Spleen (tissue), 11 donors: ENCODE measurements at regions not wholly inside any gene's neighbourhood (a gene's known extent, or its start where the extent isn't known, plus 50 kb on each side); places are given as distances from the start of the nearest gene placed in this dataset.

ENCODE experiments used
- DNase-seq: peaks from one replicate; pipeline ENCODE4 v3.0.0-alpha.2; 2020
- H3K27ac ChIP-seq, 8 donors: fragments of 200-600 bp; sonication (generic) in 7 of 8; 1 replicate in 4 of 8; 2 replicates in 4 of 8; pipeline versions ENCODE4 v1.5.0 to v1.8.0; 2016 to 2021; ENCODE audit warnings: inconsistent platforms in 4 of 8, mild to moderate bottlenecking in 4 of 8, moderate library complexity in 1 of 8
- H3K27me3 ChIP-seq, 7 donors: fragments of 200-600 bp; sonication (generic) in 6 of 7; replicated peaks in 1 of 7; 1 replicate in 4 of 7; 2 replicates in 3 of 7; pipeline versions ENCODE4 v1.5.0 to v1.8.0; 2016 to 2021; ENCODE audit warnings: inconsistent platforms in 3 of 7, mild to moderate bottlenecking in 1 of 7
- H3K36me3 ChIP-seq, 6 donors: fragments of 200-600 bp; sonication (generic) in 5 of 6; 1 replicate in 4 of 6; 2 replicates in 2 of 6; pipeline versions ENCODE4 v1.5.0 to v1.8.0; 2016 to 2021; ENCODE audit warnings: inconsistent platforms in 2 of 6
- H3K4me1 ChIP-seq, 6 donors: fragments of 200-600 bp; sonication (generic) in 5 of 6; 1 replicate in 3 of 6; 2 replicates in 3 of 6; pipeline versions ENCODE4 v1.5.0 to v1.8.0; 2016 to 2021; ENCODE audit warnings: inconsistent platforms in 3 of 6
- H3K4me3 ChIP-seq, 8 donors: fragments of 200-600 bp; sonication (generic) in 7 of 8; 1 replicate in 4 of 8; 2 replicates in 4 of 8; pipeline versions ENCODE4 v1.5.0 to v1.8.0; 2016 to 2021; ENCODE audit warnings: inconsistent platforms in 4 of 8, mild to moderate bottlenecking in 4 of 8, moderate library complexity in 2 of 8
- H3K9me3 ChIP-seq, 8 donors: fragments of 200-600 bp; sonication (generic) in 7 of 8; 1 replicate in 4 of 8; 2 replicates in 4 of 8; pipeline versions ENCODE4 v1.5.0 to v1.8.0; 2016 to 2021; ENCODE audit warnings: inconsistent platforms in 4 of 8
- POLR2A ChIP-seq, 3 donors: fragments of 450-650 bp; IDR thresholded peaks; one replicate each; pipeline ENCODE4 v1.5.1; 2017; ENCODE audit warnings: antibody characterized with exemption in 3 of 3, mild to moderate bottlenecking in 1 of 3
- POLR2AphosphoS5 ChIP-seq, 3 donors: sonication (generic); formaldehyde crosslinking; IDR thresholded peaks; one replicate each; pipeline ENCODE4 v1.5.1; 2017; ENCODE audit warnings: antibody characterized with exemption in 3 of 3
- WGBS, 5 donors: extraction: QIAGEN DNeasy Blood & Tissue Kit in 3 of 5; methylation state at CpG; one replicate each; pipeline versions ENCODE4 v1.1.5 to v1.1.7; 2013 to 2018; 5-methylcytosine and 5-hydroxymethylcytosine counted together
- intact Hi-C: fragments of 100-400 bp; cut with DNase I; formaldehyde crosslinking; loops from one replicate; pipeline ENCODE4 v1.15.0; 2023; ENCODE audit warnings: low total_unique reads
- TF ChIP-seq, protein P1 (sequence below), 11 experiments: fragments of 200-600 bp in 7 of 11; fragments of 450-650 bp in 4 of 11; sonication (generic) in 4 of 11; IDR thresholded peaks in 8 of 11; conservative IDR thresholded peaks in 3 of 11; 1 replicate in 7 of 11; 2 replicates in 4 of 11; pipeline versions ENCODE4 v1.4.0 to v1.8.0; 2016 to 2021; ENCODE audit warnings: antibody characterized with exemption in 11 of 11, inconsistent platforms in 4 of 11, mild to moderate bottlenecking in 1 of 11
- donor health status: healthy with polysubstance abuse.
- donor health status: DM: no; HTN: no; CAD: no; lungs with moderate emphysema.
- donor health status: DM: no; HTN: no; CAD: no.
- donor health status: Bipolar disorder and iron deficiency.
- donor health status: healthy.
- donor health status: DM: no; HTN: no; CAD: no.
- donor health status: DM: yes; HTN: yes; CAD: no.

DNA sequence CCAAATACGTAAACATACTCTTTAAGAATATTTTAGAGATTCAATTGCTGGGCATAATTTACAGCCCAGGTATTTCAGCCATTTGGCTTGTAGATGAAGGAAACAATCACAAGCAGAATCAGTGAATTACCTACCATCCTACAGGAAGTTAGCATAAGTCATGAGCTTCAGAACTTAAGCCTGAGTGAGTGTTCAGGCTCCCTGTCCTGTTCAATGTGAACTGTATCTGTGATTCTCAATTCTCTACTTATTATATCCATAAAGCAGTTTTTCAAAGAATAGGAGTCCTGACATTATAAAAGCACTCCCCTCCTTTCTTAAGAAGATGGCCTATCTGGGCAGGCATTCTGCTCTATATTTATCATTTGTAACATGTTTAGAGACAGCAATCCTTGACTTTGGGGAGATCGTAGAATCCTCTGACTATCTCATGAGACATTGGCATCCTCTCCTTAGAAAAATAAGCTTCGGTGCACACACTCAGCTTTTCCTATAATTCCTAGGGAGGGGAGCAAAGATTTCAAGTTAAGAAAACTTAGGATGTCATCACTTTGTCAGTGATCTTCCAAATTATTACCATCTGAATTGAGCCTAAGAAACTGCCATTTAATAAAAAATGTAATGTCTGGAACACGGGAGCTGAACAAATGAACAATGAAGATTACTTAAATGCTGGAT lies 645.2 kb upstream of the IGFBP3 start:
- WGBS, 5 donors = 86 to 90% (median 89%) methylated on average over 4 of the region's 4 CpGs
- no peak overlapping the region for H3K4me3 ChIP-seq
- intact Hi-C loops = no loop called here
- H3K9me3 ChIP-seq = peaks cover 0 to 35% (median 9%) of the 10 kb centered on the region in 8 donors
- TF ChIP-seq POLR2AphosphoS5 (IDR thresholded peaks at IDR 0.05) (no peak), POLR2A (IDR thresholded peaks at IDR 0.05) (no peak)
- TF ChIP-seq, protein P1, sequence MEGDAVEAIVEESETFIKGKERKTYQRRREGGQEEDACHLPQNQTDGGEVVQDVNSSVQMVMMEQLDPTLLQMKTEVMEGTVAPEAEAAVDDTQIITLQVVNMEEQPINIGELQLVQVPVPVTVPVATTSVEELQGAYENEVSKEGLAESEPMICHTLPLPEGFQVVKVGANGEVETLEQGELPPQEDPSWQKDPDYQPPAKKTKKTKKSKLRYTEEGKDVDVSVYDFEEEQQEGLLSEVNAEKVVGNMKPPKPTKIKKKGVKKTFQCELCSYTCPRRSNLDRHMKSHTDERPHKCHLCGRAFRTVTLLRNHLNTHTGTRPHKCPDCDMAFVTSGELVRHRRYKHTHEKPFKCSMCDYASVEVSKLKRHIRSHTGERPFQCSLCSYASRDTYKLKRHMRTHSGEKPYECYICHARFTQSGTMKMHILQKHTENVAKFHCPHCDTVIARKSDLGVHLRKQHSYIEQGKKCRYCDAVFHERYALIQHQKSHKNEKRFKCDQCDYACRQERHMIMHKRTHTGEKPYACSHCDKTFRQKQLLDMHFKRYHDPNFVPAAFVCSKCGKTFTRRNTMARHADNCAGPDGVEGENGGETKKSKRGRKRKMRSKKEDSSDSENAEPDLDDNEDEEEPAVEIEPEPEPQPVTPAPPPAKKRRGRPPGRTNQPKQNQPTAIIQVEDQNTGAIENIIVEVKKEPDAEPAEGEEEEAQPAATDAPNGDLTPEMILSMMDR (IDR thresholded peaks at IDR 0.05 in 8 of 11, conservative IDR thresholded peaks at IDR 0.05 in 3 of 11) = no peak
- no peak for DNase-seq
- peaks cover 0 to 8% (median 5%) of the 10 kb centered on the region in 6 donors for H3K4me1 ChIP-seq
- no peaks in the 10 kb centered on the region for H3K27me3 ChIP-seq
- H3K36me3 ChIP-seq = no peaks in the 10 kb centered on the region
- H3K27ac ChIP-seq = no peak overlapping the region

DNA sequence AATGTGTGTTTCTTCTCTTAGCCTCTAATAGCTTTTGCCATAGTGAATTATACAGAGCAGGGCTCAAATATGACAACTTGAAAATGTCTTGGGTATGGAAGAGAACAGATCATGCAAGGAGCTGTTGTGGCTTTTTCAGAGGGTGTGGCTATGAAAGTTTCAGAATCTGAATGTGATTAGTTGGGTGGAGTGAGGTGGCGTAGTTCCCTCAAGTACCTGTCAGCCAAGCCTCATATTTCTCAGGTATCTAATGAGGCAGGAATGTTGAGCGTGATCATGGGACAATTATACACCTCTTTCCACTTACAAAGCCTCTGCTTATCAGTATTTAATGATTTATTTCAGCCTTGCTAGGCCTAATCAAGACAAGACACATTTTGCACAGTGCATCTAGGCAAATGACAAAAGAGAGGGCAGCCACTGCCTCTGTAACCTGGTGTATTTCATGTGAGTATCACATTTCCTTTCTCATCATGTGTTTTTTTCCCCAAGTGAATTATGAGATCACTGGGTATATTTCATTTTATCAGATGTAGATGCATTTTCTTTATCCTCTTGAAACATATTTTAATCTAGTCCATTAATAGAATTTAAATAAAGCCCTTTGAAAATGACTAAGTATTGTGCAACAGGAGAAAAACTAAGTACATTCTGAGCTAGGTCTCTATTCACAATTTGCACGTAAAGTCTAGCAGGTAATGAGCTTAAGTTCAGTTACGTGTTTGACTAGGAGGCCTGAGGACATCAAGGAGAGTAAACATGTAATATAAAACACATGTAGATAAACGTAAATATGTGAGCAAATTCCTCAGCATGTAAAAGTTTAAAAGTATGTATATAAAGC lies 644.4 kb upstream of the IGFBP3 start:
- no peak for DNase-seq
- 87 to 94% (median 88%) methylated on average over 5 of the region's 5 CpGs for WGBS, 5 donors
- Histone ChIP-seq H3K4me3 (no peak overlapping the region), H3K9me3 (peaks cover 0 to 42% (median 15%) of the 10 kb centered on the region in 8 donors), H3K36me3 (no peaks in the 10 kb centered on the region), H3K27ac (no peak overlapping the region), H3K27me3 (no peaks in the 10 kb centered on the region), H3K4me1 (peaks cover 0 to 8% (median 5%) of the 10 kb centered on the region in 6 donors)
- no peak for TF ChIP-seq POLR2AphosphoS5 (IDR thresholded peaks at IDR 0.05)
- TF ChIP-seq POLR2A (IDR thresholded peaks at IDR 0.05) = no peak
- TF ChIP-seq, protein P1 (IDR thresholded peaks at IDR 0.05 in 8 of 11, conservative IDR thresholded peaks at IDR 0.05 in 3 of 11) = no peak
- intact Hi-C loops = no loop called here

DNA sequence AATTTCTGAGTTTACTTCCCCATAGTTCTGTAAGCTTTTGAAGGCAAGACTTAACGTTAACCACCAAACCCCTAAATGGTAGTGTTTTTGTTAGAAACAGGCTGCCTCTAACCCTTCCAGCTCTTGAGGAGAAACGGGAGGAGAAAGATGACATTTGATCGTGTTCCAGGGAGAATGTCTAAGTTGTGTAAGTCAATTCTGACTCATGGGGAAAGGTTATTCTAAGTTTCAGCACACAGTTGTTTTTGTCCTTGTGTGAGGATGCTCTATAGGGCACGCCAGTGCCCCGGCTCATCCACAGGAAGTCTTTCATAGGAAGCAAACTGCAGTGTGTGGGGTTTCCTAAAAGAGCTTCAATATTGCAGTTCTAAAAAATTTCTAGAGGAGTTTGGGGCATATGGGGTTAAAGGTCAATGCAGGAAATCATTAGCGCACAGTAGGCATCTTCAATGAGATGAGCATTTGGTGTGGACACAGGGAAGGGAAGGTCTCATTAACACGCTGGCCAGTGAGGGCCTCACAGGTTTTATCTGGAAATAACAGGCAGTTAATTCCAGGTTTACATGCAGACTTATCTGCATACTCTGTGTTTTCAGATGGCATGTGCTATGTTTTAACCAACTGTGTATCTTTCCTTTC lies 638.2 kb upstream of the IGFBP3 start:
- Histone ChIP-seq H3K36me3 (no peaks in the 10 kb centered on the region), H3K4me3 (no peak overlapping the region), H3K27ac (no peak overlapping the region), H3K27me3 (no peaks in the 10 kb centered on the region), H3K9me3 (peaks cover 0 to 41% (median 17%) of the 10 kb centered on the region in 8 donors), H3K4me1 (no peaks in the 10 kb centered on the region)
- DNase-seq = no peak
- WGBS, 5 donors = 74 to 88% (median 81%) methylated on average over 7 of the region's 7 CpGs
- intact Hi-C loops = no loop called here
- TF ChIP-seq, protein P1 (IDR thresholded peaks at IDR 0.05 in 8 of 11, conservative IDR thresholded peaks at IDR 0.05 in 3 of 11) = no peak
- TF ChIP-seq POLR2AphosphoS5 (IDR thresholded peaks at IDR 0.05) = no peak
- TF ChIP-seq POLR2A (IDR thresholded peaks at IDR 0.05) = no peak
